GM19043 (cell line): ENCODE measurements at regions not wholly inside any gene's neighbourhood (a gene's known extent, or its start where the extent isn't known, plus 50 kb on each side); places are given as distances from the start of the nearest gene placed in this dataset.

ENCODE experiments used
- ATAC-seq: cut with Tn5 transposase; IDR thresholded peaks from one replicate; pipeline ENCODE4 v1.9.1; 2021; ENCODE audit warnings: low read depth; ENCODE audit not compliant: unreplicated experiment

GRCh38 chr10:79007421-79008319 is 61.1 kb upstream of the ZMIZ1 start:
- no peak for ATAC-seq

- ATAC-seq: no peak
These were observed 59.6 kb upstream of the ZMIZ1 start for GRCh38 chr10:79009145-79009544.

- ATAC-seq: no peak
These were observed 56.2 kb upstream of the ZMIZ1 start for GRCh38 chr10:79012567-79012966.

- ATAC-seq: no peak
These were observed 55.3 kb upstream of the ZMIZ1 start for GRCh38 chr10:79013406-79013987.

- ATAC-seq: no peak
These were observed 54.0 kb upstream of the ZMIZ1 start for GRCh38 chr10:79014796-79015195.

- ATAC-seq: no peak
These were observed 50.8 kb upstream of the ZMIZ1 start for GRCh38 chr10:79017882-79018520.

GRCh38 chr10:79018521-79019011 is 50.2 kb upstream of the ZMIZ1 start:
- no peak for ATAC-seq
